IPS-18a (cell line): ENCODE measurements at regions not wholly inside any gene's neighbourhood (a gene's known extent, or its start where the extent isn't known, plus 50 kb on each side); places are given as distances from the start of the nearest gene placed in this dataset.
"Not testable (repeated sequence)": the region's sequence is repeated elsewhere in the genome, so short reads cannot be mapped to it uniquely, and the experiment has no call there.

Experiments
- H3K27ac ChIP-seq: one replicate; pipeline ENCODE4 v1.5.1; 2013; ENCODE audit warnings: low read length
- H3K27me3 ChIP-seq: one replicate; pipeline ENCODE4 v1.6.1; 2013; ENCODE audit warnings: mild to moderate bottlenecking, low read length; ENCODE audit not compliant: control insufficient read depth, insufficient read depth
- H3K36me3 ChIP-seq: one replicate; pipeline ENCODE4 v1.6.1; 2013; ENCODE audit warnings: low read depth, low read length; ENCODE audit not compliant: control insufficient read depth
- H3K4me1 ChIP-seq: one replicate; pipeline ENCODE4 v1.6.1; 2013; ENCODE audit warnings: low read depth, low read length; ENCODE audit not compliant: control insufficient read depth
- H3K4me3 ChIP-seq: one replicate; pipeline ENCODE4 v1.5.1; 2013; ENCODE audit warnings: low read length
- H3K9ac ChIP-seq: one replicate; pipeline ENCODE4 v1.6.1; 2013; ENCODE audit warnings: mild to moderate bottlenecking, low read length, moderate library complexity
- H3K9me3 ChIP-seq: one replicate; pipeline ENCODE4 v1.6.1; 2013; ENCODE audit warnings: low read depth, low read length; ENCODE audit not compliant: control insufficient read depth

DNA sequence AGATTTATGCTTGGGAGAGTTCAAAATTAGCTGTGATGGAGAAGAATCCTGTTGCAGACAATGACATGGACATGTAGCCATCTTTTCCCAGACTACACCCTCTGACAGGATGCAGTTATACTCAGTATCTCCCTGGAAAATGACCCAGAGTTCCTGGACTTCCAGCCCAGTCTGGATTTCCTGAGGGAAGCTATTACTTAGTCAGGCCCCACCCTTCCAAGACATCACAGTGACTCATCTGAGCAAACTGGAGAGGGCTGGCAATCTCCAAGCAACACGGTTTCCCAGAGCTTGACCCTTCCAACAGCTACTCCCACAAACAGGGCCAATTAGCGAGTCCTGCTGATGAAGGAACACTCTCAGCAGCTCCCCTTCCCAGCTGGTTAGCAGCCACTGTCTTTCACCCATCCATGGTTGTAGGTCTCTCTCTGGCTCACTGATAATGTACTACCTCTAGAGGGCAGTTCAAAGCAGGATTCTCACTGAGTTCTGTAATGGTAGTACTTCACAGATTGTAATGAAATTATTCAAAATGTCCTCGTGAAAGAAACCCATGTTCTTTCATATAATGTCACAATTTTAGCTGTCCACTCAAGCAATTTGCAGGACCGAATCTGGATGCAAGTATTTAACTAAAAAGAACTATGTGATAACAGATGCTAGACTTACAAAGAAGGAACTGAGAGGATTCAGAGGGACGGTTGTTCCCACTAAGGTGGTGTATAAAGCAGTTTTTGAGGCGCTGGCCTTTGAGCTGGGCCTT, 110.2 kb downstream of the MDH1 start:
- no peaks in the 10 kb centered on the region for H3K27me3 ChIP-seq
- H3K4me3 ChIP-seq: no peak overlapping the region
- H3K9ac ChIP-seq: no peak overlapping the region
- peaks cover 12% of the 10 kb centered on the region for H3K4me1 ChIP-seq
- H3K36me3 ChIP-seq: no peaks in the 10 kb centered on the region
- H3K9me3 ChIP-seq: no peaks in the 10 kb centered on the region
- no peak overlapping the region for H3K27ac ChIP-seq

DNA sequence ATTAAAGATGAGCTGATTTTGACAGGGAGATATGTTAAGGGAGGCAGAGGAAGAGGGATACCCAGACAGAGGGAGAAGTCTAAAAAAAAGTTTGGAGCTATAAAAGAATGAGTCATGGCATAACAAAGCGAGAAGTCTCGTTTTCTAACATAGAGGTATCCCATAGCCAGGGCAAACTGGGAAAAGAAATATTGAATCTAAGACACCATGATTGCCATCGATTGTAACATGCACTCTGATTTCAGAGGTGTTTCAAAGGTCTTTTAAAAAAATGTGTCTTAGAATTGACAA, 110.7 kb downstream of the MDH1 start:
- H3K4me1 ChIP-seq: peaks cover 12% of the 10 kb centered on the region
- no peak overlapping the region for H3K9ac ChIP-seq
- H3K36me3 ChIP-seq: no peaks in the 10 kb centered on the region
- no peaks in the 10 kb centered on the region for H3K27me3 ChIP-seq
- no peaks in the 10 kb centered on the region for H3K9me3 ChIP-seq
- H3K27ac ChIP-seq: no peak overlapping the region
- no peak overlapping the region for H3K4me3 ChIP-seq

DNA sequence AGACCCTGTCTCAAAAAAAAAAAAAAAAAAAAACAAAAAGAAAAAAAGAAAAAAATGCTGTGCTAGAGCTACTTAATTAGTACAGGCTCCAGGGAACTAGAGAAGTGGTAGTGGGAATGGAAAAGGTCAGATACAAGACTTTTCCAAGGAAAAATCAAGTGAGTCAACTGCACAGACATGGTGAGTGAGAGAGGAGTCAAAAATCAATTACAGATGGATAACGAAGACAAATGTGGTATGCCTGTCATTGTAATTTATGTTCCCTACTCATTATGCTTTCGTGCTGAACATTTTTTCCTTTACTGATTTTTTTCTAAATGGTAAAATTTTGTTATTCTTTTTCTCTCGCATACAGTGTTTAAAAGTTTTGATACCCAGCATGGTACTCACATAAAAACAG, 111.5 kb downstream of the MDH1 start:
- H3K9me3 ChIP-seq: no peaks in the 10 kb centered on the region
- H3K4me3 ChIP-seq: no peak overlapping the region
- H3K36me3 ChIP-seq: no peaks in the 10 kb centered on the region
- no peak overlapping the region for H3K9ac ChIP-seq
- H3K4me1 ChIP-seq: peaks cover 12% of the 10 kb centered on the region
- H3K27ac ChIP-seq: no peak overlapping the region
- no peaks in the 10 kb centered on the region for H3K27me3 ChIP-seq

DNA sequence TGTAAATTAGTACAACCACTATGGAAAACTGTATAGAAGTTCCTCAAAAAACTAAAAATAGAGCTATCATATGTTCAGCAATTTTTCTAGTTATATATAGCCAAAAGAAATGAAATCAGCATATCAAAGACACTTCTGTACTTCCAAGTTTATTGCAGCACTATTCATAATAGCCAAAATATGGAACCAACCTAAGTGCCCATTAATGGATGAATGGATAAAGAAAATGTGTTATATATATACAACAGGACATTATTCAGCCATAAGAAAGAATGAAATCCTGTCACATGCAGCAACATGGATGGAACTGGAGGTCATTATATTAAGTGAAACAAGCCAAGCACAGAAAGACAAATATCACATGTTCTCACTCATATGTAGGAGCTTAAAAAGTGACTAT, 112.6 kb downstream of the MDH1 start:
- H3K4me3 ChIP-seq: no peak overlapping the region
- H3K9ac ChIP-seq: no peak overlapping the region
- peaks cover 12% of the 10 kb centered on the region for H3K4me1 ChIP-seq
- no peaks in the 10 kb centered on the region for H3K36me3 ChIP-seq
- no peak overlapping the region for H3K27ac ChIP-seq
- no peaks in the 10 kb centered on the region for H3K9me3 ChIP-seq
- no peaks in the 10 kb centered on the region for H3K27me3 ChIP-seq

DNA sequence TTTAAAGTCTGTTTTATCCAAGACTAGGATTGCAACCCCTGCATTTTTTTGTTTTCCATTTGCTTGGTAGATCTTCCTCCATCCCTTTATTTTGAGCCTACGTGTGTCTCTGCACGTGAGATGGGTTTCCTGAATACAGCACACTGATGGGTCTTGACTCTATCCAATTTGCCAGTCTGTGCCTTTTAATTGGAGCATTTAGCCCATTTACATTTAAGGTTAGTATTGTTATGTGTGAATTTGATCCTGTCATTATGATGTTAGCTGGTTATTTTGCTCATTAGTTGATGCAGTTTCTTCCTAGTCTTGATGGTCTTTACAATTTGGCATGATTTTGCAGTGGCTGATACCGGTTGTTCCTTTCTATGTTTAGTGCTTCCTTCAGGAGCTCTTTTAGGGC, 117.3 kb downstream of the MDH1 start:
- H3K36me3 ChIP-seq, H3K4me3 ChIP-seq, H3K9me3 ChIP-seq, H3K27me3 ChIP-seq, H3K9ac ChIP-seq, H3K27ac ChIP-seq, H3K4me1 ChIP-seq: not testable (repeated sequence)

DNA sequence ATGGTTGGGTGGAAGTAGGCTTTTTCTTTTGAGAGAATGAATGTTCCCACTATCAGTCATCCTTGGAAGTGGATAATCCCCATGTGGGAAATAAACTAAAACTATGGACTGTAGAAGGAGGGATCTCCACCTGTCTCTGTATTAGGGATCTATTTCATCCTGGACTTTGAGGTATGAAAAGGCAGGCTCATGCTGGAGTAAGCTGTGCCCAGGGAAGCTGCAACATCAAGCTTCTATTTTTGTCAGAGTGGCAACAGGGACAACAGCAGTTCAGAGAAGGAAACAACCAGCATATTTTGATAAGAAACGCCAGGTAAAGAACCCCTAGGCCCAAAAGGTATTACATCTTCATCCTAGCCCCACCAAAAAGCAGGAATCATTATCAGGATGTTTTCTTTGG, 122.0 kb downstream of the MDH1 start:
- no peaks in the 10 kb centered on the region for H3K9me3 ChIP-seq
- no peak overlapping the region for H3K27ac ChIP-seq
- H3K4me1 ChIP-seq: no peaks in the 10 kb centered on the region
- H3K9ac ChIP-seq: no peak overlapping the region
- no peak overlapping the region for H3K4me3 ChIP-seq
- H3K27me3 ChIP-seq: no peaks in the 10 kb centered on the region
- H3K36me3 ChIP-seq: no peaks in the 10 kb centered on the region

DNA sequence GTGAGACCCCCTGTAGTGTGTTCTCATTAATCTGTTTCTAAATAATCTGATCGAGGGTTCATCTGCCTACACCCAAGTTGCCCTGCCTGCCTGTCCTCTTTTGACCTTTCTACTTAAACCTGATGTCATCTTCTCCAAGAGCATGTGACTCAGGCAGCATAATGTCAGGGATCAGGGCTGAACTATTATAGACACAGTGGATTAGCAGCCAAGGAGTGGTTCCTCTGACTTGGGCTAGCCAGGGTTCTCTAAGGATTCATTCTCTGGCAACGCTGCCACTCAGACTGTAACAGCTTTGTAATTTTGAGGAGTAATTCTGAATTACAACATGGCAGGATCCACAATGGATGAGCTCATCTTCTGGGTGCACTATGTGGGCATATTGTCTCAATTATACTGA, 124.0 kb downstream of the MDH1 start:
- Histone ChIP-seq H3K4me1 (no peaks in the 10 kb centered on the region), H3K27me3 (no peaks in the 10 kb centered on the region), H3K4me3 (no peak overlapping the region), H3K9ac (no peak overlapping the region), H3K9me3 (no peaks in the 10 kb centered on the region), H3K27ac (no peak overlapping the region), H3K36me3 (no peaks in the 10 kb centered on the region)

DNA sequence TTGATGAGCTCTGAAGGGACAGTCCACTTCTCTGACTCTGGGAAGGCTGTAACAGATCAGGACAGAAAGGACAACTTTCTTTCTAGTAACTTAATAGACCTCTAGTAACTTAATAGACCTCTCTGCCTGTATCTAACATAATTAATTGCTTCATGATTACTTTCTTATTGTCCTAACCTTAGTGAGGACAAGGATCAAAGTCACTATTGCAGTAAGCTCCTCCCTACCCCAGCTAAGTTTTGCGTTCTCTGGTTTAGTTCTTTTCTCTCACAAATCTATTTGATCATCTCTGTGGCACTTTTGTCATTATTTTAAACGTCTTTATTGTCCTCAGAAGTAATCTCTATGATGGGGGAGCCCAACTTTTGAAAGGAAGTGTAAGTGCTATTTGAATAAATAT, 125.5 kb upstream of the UGP2 start:
- Histone ChIP-seq H3K4me3 (no peak overlapping the region), H3K27ac (no peak overlapping the region), H3K4me1 (no peaks in the 10 kb centered on the region), H3K9ac (no peak overlapping the region), H3K27me3 (no peaks in the 10 kb centered on the region), H3K9me3 (no peaks in the 10 kb centered on the region), H3K36me3 (no peaks in the 10 kb centered on the region)

DNA sequence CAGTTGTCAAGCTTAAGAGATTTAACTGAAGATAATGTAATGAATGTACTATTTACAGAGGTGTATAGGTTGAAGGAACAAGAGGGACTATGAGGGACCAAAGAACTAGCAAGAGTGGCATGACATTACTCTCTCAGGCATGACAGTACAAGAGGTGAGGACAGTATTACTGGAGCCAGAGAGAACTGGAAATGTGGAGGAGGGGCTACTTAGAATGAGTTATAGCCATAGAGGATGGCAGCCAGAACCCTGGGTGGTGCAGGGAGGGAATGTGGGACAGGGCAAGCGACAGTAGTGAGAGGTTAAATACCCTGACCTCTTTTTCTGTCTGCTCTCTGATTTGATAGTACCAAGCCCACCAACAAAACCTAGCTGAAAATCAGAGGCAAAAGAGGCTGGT, 122.6 kb upstream of the UGP2 start:
- Histone ChIP-seq H3K27ac (no peak overlapping the region), H3K9ac (no peak overlapping the region), H3K9me3 (no peaks in the 10 kb centered on the region), H3K4me1 (no peaks in the 10 kb centered on the region), H3K4me3 (no peak overlapping the region), H3K27me3 (no peaks in the 10 kb centered on the region), H3K36me3 (no peaks in the 10 kb centered on the region)

DNA sequence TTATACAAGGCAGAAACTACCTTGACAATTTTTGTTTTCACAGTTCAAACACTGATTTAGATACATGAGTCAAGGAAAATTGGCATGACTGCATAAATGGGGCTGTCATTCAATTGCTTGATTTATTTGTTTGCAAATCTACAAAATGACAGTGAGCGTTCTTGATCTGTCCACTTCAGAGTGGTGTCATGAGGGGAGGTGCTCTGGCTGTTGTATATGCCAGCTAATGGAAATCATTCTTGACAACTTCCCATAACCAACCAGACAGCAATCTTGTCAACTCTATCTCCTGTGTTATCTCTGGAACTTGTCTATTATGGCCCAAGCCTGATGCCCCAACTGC, 120.6 kb upstream of the UGP2 start:
- no peak overlapping the region for H3K27ac ChIP-seq
- no peak overlapping the region for H3K9ac ChIP-seq
- no peaks in the 10 kb centered on the region for H3K27me3 ChIP-seq
- H3K4me3 ChIP-seq: no peak overlapping the region
- no peaks in the 10 kb centered on the region for H3K36me3 ChIP-seq
- no peaks in the 10 kb centered on the region for H3K9me3 ChIP-seq
- H3K4me1 ChIP-seq: no peaks in the 10 kb centered on the region

DNA sequence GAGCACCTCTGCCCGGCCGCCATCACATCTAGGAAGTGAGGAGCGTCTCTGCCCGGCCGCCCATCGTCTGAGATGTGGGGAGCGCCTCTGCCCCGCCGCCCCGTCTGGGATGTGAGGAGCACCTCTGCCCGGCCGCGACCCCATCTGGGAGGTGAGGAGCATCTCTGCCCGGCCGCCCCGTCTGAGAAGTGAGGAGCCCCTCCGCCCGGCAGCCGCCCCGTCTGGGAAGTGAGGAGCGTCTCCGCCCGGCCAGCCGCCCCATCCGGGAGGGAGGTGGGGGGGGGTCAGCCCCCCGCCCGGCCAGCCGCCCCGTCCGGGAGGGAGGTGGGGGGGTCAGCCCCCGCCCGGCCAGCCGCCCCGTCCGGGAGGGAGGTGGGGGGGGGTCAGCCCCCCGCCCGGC, 119.4 kb upstream of the UGP2 start:
- not testable (repeated sequence) for H3K9me3 ChIP-seq, H3K36me3 ChIP-seq, H3K4me3 ChIP-seq, H3K27me3 ChIP-seq, H3K9ac ChIP-seq, H3K27ac ChIP-seq
- H3K4me1 ChIP-seq: peaks cover 11% of the 10 kb centered on the region

DNA sequence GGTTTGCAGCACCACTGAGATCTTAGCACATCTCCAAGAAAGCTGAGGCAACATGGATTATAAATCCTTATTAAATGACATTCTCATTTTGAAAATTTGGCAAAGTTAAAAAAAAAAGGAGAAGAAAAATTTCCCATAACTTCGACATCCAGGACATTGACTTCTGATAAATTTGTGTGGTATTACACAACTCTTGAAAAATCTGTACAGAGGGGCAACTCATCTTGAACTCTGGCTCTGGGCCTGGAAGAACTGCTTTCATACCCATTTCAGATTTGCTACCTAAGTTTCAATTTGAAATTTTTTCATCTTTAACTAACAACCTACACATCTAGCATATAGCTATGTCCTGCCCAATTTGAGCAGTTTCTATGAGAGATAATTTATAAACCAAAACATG, 118.0 kb upstream of the UGP2 start:
- no peaks in the 10 kb centered on the region for H3K36me3 ChIP-seq
- H3K4me3 ChIP-seq: no peak overlapping the region
- no peak overlapping the region for H3K9ac ChIP-seq
- H3K9me3 ChIP-seq: no peaks in the 10 kb centered on the region
- no peaks in the 10 kb centered on the region for H3K27me3 ChIP-seq
- H3K27ac ChIP-seq: no peak overlapping the region
- H3K4me1 ChIP-seq: peaks cover 12% of the 10 kb centered on the region
